Epidermal melanocyte (primary cell): ENCODE measurements at regions not wholly inside any gene's neighbourhood (a gene's known extent, or its start where the extent isn't known, plus 50 kb on each side); places are given as distances from the start of the nearest gene placed in this dataset.

ENCODE experiments used
- DNase-seq: peaks from one replicate; pipeline ENCODE4 v3.0.0; 2011; ENCODE audit warnings: low spot score; ENCODE audit not compliant: insufficient read length

- no peak for DNase-seq
Observed at GRCh38 chr18:40976050-40976449, 979.0 kb upstream of the PIK3C3 start.

GRCh38 chr18:40974448-40974847, 980.6 kb upstream of the PIK3C3 start:
- DNase-seq = no peak

- DNase-seq = no peak
Observed at GRCh38 chr18:40962784-40963183, 992.2 kb upstream of the PIK3C3 start.

GRCh38 chr18:40957533-40958070, 997.4 kb upstream of the PIK3C3 start:
- no peak for DNase-seq

- no peak for DNase-seq
Observed at GRCh38 chr18:40956213-40956612, 998.8 kb upstream of the PIK3C3 start.

- no peak for DNase-seq
Observed at GRCh38 chr18:40955351-40955750, 999.7 kb upstream of the PIK3C3 start.

GRCh38 chr18:40949114-40949950, 1005.7 kb upstream of the PIK3C3 start:
- no peak for DNase-seq

- DNase-seq = no peak
Observed at GRCh38 chr18:40944576-40944975, 1010.5 kb upstream of the PIK3C3 start.

- DNase-seq = no peak
Observed at GRCh38 chr18:40939656-40940515, 1015.1 kb upstream of the PIK3C3 start.

- no peak for DNase-seq
Observed at GRCh38 chr18:40938615-40939014, 1016.4 kb upstream of the PIK3C3 start.

GRCh38 chr18:40937386-40937785, 1017.6 kb upstream of the PIK3C3 start:
- no peak for DNase-seq

- no peak for DNase-seq
Observed at GRCh38 chr18:40935423-40935822, 1019.6 kb upstream of the PIK3C3 start.

- DNase-seq = no peak
Observed at GRCh38 chr18:40932862-40933261, 1022.2 kb upstream of the PIK3C3 start.

GRCh38 chr18:40930211-40930882, 1024.7 kb upstream of the PIK3C3 start:
- no peak for DNase-seq

- DNase-seq = no peak
Observed at GRCh38 chr18:40929399-40929798, 1025.6 kb upstream of the PIK3C3 start.

- DNase-seq = no peak
Observed at GRCh38 chr18:40926679-40927078, 1028.4 kb upstream of the PIK3C3 start.

GRCh38 chr18:40925071-40925541, 1029.9 kb upstream of the PIK3C3 start:
- DNase-seq = no peak

GRCh38 chr18:40921845-40922629, 1033.0 kb upstream of the PIK3C3 start:
- DNase-seq = no peak

- DNase-seq = no peak
Observed at GRCh38 chr18:40917056-40917455, 1038.0 kb upstream of the PIK3C3 start.

- no peak for DNase-seq
Observed at GRCh38 chr18:40915724-40916123, 1039.3 kb upstream of the PIK3C3 start.
